ENCODE measurements at regions not wholly inside any gene's neighbourhood (a gene's known extent, or its start where the extent isn't known, plus 50 kb on each side); places are given as distances from the start of the nearest gene placed in this dataset.

DNA sequence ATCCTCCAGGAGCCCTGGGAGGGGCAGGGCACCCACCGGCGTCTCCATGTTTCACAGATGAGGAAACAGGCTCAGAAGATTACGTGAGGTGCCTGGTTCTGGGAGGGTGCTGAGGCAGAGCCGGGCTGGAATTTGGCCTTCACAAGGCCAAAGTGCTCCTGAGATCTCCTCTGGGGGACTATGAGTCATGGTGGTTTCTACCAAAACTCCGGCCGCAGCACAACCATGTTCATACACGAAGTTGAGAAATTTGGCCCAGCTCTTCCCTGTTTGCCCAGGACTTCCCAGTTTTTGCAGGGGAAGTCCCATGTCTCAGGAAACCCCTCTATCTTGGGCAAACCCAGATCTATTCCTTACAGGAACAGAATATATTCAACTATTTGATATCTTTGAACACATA, 172.9 kb upstream of the CDYL start:
- TF ChIP-seq CTCF (IDR thresholded peaks at IDR 0.05) = no peak
- no peak for TF ChIP-seq POLR2A (IDR thresholded peaks at IDR 0.05)

Data from adrenal gland (tissue), 5 donors.